HG02973 (cell line): ENCODE measurements at regions not wholly inside any gene's neighbourhood (a gene's known extent, or its start where the extent isn't known, plus 50 kb on each side); places are given as distances from the start of the nearest gene placed in this dataset.
"Not testable (repeated sequence)": the region's sequence is repeated elsewhere in the genome, so short reads cannot be mapped to it uniquely, and the experiment has no call there.

ENCODE experiments used
- ATAC-seq: cut with Tn5 transposase; IDR thresholded peaks from one replicate; pipeline ENCODE4 v1.9.1; 2021; ENCODE audit warnings: moderate library complexity; ENCODE audit not compliant: unreplicated experiment

- no peak for ATAC-seq
Measured at GRCh38 chrX:130467936-130468335, 66.1 kb downstream of the RBMX2 start.

GRCh38 chrX:130468395-130468923 is 66.7 kb downstream of the RBMX2 start:
- no peak for ATAC-seq

- no peak for ATAC-seq
Measured at GRCh38 chrX:130482871-130483270, 81.1 kb downstream of the RBMX2 start.

- ATAC-seq: no peak
Measured at GRCh38 chrX:130485870-130486269, 84.1 kb downstream of the RBMX2 start.

GRCh38 chrX:130495502-130495901 is 93.7 kb downstream of the RBMX2 start:
- ATAC-seq: not testable (repeated sequence)

DNA sequence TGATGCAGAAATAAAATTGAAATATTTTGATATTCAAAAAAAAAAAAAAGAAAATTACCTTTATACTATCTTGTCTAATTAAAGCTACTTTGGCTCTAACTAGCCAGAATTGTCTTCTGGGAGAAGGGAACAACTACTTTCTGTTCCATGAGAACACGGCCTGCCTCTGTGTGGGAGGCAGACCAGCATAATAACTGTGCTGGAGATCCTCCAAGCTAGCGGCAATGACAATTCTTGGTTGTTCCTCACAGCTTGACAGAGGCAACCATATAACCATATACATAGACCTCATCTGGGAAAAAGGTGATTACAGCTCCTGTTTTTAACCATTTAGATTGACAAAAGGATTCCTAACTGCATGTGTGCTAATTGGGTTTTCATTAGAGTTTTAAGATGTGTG is 95.7 kb downstream of the RBMX2 start:
- ATAC-seq: no peak

DNA sequence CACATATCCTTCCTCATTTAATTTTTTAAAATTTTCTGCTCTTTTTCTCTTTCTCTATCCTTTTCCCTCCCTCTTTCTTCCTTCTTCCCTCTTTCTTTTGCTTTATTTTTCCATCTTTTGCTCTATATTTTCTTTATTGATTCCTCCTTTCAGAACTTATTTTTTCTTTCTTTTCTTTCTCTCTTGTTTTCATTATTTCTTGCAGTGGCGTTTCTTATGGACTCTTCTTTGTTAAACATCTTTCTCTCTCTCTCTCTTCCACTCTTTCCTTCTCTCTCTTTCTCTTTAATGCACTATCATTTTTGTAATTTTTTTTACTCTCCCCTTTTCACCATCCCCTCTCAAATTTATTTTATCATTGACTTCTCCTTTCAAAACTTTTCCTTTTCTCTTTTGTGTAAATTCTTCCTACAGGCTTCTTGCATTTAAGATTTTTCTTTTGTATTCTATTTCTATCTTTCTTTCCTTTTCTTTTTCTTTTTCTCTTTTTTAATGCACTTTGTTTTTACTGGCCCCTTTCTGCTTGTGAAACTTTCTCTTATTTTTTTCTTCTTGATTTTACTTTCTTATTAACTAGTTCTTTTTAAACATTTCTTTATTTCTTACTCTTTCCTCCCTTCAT is 97.0 kb downstream of the RBMX2 start:
- no peak for ATAC-seq

DNA sequence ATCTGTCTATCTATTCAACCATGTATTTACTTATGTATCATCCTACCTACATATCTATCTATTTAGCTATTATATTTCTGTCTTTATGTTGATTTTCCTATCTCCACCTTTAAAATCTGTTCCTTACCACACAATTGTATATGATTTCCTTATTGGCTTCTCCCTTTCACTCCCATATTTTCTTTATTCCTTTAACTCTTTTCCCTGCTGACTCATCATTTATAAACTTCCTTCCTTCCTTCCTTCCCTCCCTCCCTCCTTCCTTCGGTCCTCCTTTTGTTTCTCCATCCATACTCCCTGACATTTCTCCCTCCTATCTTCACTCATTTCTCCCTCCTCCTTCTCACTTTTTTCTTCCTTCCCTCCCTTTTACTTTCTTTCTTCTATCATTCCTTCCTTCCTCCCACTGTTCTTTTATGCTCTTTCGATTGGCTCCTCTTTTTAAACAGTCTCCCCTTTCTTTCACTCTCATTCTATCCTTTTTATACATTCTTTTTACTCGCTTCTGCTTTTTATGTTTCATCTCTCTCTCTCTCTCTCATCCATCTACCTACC is 100.3 kb downstream of the RBMX2 start:
- ATAC-seq: no peak

GRCh38 chrX:130504019-130504418 is 102.2 kb downstream of the RBMX2 start:
- no peak for ATAC-seq

GRCh38 chrX:130507015-130507414 is 105.2 kb downstream of the RBMX2 start:
- ATAC-seq: no peak

- ATAC-seq: not testable (repeated sequence)
Measured at GRCh38 chrX:130512534-130512933, 110.7 kb downstream of the RBMX2 start.

DNA sequence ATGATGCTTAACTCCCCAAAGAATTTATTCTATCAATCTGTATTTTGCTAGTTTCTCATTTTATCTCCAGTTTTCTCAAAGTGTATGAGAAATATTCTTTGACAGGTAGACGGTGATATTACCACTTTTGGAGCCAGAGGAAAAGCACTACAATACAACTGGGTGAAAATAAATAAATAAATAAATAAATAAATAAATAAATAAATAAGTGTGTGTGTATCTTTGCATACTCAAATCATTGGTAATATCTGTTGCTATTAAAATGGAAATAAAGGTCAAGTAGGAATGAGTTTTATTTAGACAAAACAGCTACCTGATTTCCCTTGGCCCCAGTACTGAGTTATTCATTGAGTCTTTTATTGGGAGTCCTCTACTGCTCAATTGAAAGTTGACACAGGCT is 114.3 kb downstream of the RBMX2 start:
- no peak for ATAC-seq

DNA sequence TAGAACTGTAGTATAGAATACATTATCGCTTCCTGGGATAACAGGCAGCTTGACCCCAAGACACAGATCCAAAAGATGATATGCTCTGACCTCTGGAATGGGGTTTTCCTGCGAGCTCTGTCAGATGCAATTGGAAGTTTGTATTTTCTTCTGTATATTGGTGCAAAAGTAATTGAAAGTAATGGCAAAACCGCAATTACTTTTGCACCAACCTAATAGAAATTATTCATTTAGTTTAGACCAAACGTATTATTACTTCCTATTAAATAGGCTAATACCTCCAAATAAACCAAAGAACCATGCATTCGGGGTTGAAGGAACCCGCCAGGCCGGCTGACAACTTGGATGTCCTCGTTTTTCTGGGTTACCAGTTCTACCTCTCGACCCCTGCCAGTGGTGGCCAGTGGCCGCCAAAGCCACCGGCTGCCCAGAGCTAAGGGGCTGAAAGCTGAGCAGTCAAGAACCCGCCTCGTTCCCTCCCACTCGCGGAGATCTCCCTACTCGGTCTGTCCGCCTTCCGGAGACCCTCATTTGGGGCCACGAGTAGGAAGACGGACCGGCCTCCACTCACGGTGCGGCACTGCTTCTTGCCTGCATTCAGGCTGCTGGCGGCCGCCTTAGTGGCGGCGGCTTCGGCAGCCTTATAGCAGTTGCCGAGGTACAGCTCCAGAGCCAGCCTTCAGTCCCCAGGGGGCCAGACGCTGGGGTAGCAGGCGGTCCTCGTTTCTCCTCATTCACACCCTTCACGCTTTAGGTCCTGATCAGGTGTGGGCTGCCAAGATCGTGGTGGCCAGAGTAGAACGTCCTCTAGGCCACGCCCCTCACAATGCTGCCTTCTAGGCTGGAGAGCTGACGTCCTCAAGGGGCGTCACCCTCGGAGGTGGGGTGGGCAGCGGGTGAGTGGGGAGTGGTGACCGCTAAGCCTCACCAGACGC is 121.9 kb downstream of the RBMX2 start:
- ATAC-seq: no peak

GRCh38 chrX:130524476-130525194 is 122.8 kb downstream of the RBMX2 start:
- ATAC-seq: no peak

DNA sequence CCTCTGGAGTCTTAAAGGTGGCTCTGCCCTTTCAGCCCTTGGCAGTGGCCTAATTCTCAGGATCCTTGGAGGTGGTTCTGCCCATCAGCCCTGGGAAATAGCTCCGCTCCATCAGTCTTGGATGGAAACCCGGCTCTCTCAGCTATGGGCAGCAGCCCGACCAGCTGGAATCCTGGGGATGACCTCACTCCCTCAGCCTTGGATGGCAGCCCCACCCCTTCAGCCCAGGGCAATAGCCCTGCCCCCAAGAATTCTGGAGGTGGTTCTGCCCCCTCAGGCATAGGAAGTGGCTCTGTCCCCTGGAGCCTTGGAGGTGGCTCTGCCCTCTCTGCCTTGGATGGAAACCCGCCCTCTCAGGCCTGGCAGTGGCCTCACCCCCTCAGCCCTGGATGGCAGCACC is 127.7 kb downstream of the RBMX2 start:
- ATAC-seq: no peak

- no peak for ATAC-seq
Measured at GRCh38 chrX:130531066-130531465, 129.3 kb downstream of the RBMX2 start.

GRCh38 chrX:130539721-130540321 is 138.0 kb downstream of the RBMX2 start:
- ATAC-seq: no peak

DNA sequence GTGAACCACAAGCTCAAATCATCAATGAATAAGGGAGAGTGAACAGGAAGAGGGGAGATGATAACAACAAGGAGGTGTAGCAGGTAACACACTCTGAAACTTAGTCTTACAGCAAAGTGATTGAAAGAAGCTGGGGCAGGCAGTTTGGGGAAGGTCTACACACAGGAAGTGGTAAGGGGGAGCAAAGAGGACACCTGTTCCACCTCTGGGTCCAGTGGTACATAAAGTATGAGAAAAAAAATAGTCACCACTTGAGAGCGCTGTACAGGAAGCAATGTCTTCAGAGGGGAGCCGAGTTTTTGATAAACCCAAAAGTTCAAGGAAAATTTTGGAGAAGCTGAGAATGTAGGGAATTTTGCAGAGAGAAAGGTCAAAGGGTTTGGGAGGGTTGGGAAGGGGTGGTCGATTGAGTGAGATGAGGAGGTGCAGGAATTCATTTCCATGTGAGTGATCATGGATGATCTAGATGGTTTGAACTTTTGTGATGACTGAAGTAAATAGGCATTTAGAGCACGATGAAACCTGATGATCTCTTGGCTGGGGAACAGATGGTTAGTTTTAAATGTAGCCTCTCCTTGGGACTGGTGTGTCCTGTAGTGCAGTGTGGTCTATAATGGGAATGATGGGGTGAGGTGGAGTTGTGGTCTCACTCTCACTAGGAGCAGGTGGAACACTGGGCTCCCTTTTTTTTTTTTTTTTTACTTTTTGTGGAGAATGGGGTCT is 142.0 kb downstream of the RBMX2 start:
- no peak for ATAC-seq

DNA sequence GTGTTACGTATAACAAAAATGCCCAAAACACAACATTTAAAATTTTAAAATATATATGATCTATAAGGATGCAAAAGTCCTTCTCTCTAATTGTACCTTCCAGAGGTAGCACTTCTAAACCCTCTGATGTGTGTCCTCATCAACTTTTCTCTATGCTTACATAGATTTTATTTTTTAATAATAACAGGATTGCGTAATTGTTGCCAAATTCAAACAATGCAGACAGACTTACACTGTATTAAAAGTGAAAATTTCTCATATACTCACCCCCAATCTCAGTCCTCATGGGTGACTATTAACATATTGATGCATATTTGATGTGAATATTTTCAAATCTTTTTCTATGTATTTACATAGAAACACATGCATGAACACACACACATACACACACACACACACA is 144.0 kb downstream of the RBMX2 start:
- no peak for ATAC-seq

DNA sequence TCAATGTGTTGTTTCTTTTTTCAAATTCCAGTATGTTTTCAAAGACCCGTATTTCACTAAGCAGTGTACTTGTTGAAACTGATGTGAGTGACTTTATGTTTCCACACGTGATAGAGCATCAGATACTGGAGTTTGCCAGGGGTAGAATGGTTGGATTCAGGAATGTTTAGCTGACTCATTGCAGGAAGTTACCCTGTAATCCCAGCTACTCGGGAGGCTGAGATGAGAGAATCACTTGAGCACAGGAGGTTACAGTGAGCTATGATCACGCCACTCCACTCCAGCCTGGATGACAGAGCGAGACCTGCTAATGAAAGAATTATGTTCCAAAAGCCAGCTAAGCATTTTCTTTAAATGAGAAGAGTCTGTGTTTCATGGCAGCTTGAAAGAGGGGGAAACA is 147.6 kb downstream of the RBMX2 start:
- not testable (repeated sequence) for ATAC-seq
